ENCODE measurements at regions not wholly inside any gene's neighbourhood (a gene's known extent, or its start where the extent isn't known, plus 50 kb on each side); places are given as distances from the start of the nearest gene placed in this dataset.
"Not testable (repeated sequence)": the region's sequence is repeated elsewhere in the genome, so short reads cannot be mapped to it uniquely, and the experiment has no call there.

GRCh38 chr2:16728351-16729136 is 62.9 kb upstream of the CYRIA start:
- Histone ChIP-seq H3K36me3 (ENCODE audit: control insufficient read depth in 2 of 2, insufficient read depth in 2 of 2, low read length in 1 of 2) (no peaks in the 10 kb centered on the region), H3K9ac (ENCODE audit: control insufficient read depth, insufficient read depth, low read length) (no peak overlapping the region), H3K9me3 (replicated peaks; ENCODE audit: control insufficient read depth, insufficient read depth, low read length) (no peaks in the 10 kb centered on the region), H3K27me3 (replicated peaks in 1 of 2; ENCODE audit: control insufficient read depth in 2 of 2, insufficient read depth in 2 of 2, low read length in 1 of 2) (no peaks in the 10 kb centered on the region; a peak in 1 of 4 replicates), H3K79me2 (ENCODE audit: control insufficient read depth, insufficient read depth, low read length) (no peaks in the 10 kb centered on the region), H3K4me1 (ENCODE audit: control insufficient read depth, insufficient read depth, low read length) (peaks cover 7% of the 10 kb centered on the region), H4K20me1 (ENCODE audit: control insufficient read depth, insufficient read depth) (no peaks in the 10 kb centered on the region), H3K27ac (ENCODE audit: control insufficient read depth, insufficient read depth) (no peak overlapping the region), H3K4me3 (no peak overlapping the region), H2AFZ (ENCODE audit: control insufficient read depth, low read depth, low read length) (no peak overlapping the region), H3K4me2 (ENCODE audit: control insufficient read depth, insufficient read depth) (peak overlapping the region; percentile 57; the same call in 1 of the 2 replicates)
- FAIRE-seq (no peak), ATAC-seq (peak; percentile 84), DNase-seq (ENCODE audit: low read depth, low spot score) (no peak)
- TF ChIP-seq STAT1 (conservative IDR thresholded peaks at IDR 0.05) (no peak), BHLHE40 (IDR thresholded peaks at IDR 0.05; ENCODE audit: borderline replicate concordance in 1 of 2, low read depth in 2 of 2, low read length in 1 of 2) (peak in 1 of 2 experiments; percentile 22; a peak in 1 of 4 replicates), MEF2A (IDR thresholded peaks at IDR 0.05; ENCODE audit: insufficient read depth, low read depth, low read length) (peak; percentile 67; the same call in 1 of the 2 replicates), JUNB (IDR thresholded peaks at IDR 0.05) (peak; percentile 67), YBX1 (IDR thresholded peaks at IDR 0.05) (no peak), NFIC (IDR thresholded peaks at IDR 0.05; ENCODE audit: low read depth, low read length) (peak; percentile 37; the same call in 1 of the 2 replicates), GABPA (IDR thresholded peaks at IDR 0.05; ENCODE audit: low read depth) (0 out of 2 replicates have a peak, but pooled peaks have one; percentile 3), NFYB (IDR thresholded peaks at IDR 0.05; ENCODE audit: insufficient read depth, low read depth, low read length) (no peak), BACH1 (IDR thresholded peaks at IDR 0.05; ENCODE audit: borderline replicate concordance) (no peak), RUNX3 (IDR thresholded peaks at IDR 0.05; ENCODE audit: low read length) (0 out of 2 replicates have a peak, but pooled peaks have one; percentile 6), RB1 (IDR thresholded peaks at IDR 0.05; ENCODE audit: borderline replicate concordance) (no peak)
- SMC1A ChIA-PET (ENCODE audit: uncharacterized antibody, unreplicated experiment) = interaction anchor here (1.0 kb wide), 2 partner anchors 14 to 74 kb away, joined by 3 read pairs; no protein-coding TSS in a partner anchor
- POLR2A ChIA-PET = interaction anchor here (1.1 kb wide), 1 partner anchor 77 kb away, joined by 3 read pairs; no protein-coding TSS in a partner anchor
- no TSS peak for BruUV-seq (replicated peaks)
- intact Hi-C loops (cut with micrococcal nuclease; ENCODE audit: unreplicated experiment) = no loop called here
- in situ Hi-C loops (cut with MboI) = no loop called here
- WGBS (ENCODE audit: insufficient coverage, insufficient replicate concordance, low lambda C conversion rate, missing lambda C conversion rate) = 2% methylated on average over 4 of the region's 4 CpGs
- CTCF ChIA-PET = interaction anchor here (1.1 to 1.7 kb wide), 3 partner anchors 50 to 75 kb away, joined by 3 read pairs; no protein-coding TSS in a partner anchor
- RAD21 ChIA-PET (ENCODE audit: unreplicated experiment) = interaction anchor here (0.8 to 1.7 kb wide), 3 partner anchors 65 to 115 kb away, joined by 3 to 5 read pairs (median 3); no protein-coding TSS in a partner anchor

- intact Hi-C loops (cut with micrococcal nuclease; ENCODE audit: unreplicated experiment); H3K9ac ChIP-seq (ENCODE audit: control insufficient read depth, insufficient read depth, low read length); H3K27ac ChIP-seq (ENCODE audit: control insufficient read depth, insufficient read depth); FAIRE-seq; H2AFZ ChIP-seq (ENCODE audit: control insufficient read depth, low read depth, low read length); ATAC-seq; H3K9me3 ChIP-seq (replicated peaks; ENCODE audit: control insufficient read depth, insufficient read depth, low read length); H3K79me2 ChIP-seq (ENCODE audit: control insufficient read depth, insufficient read depth, low read length); H3K4me3 ChIP-seq; BruUV-seq (replicated peaks); DNase-seq (ENCODE audit: low read depth, low spot score); H3K4me2 ChIP-seq (ENCODE audit: control insufficient read depth, insufficient read depth); H3K4me1 ChIP-seq (ENCODE audit: control insufficient read depth, insufficient read depth, low read length); H4K20me1 ChIP-seq (ENCODE audit: control insufficient read depth, insufficient read depth); H3K36me3 ChIP-seq (ENCODE audit: control insufficient read depth in 2 of 2, insufficient read depth in 2 of 2, low read length in 1 of 2); H3K27me3 ChIP-seq (replicated peaks in 1 of 2; ENCODE audit: control insufficient read depth in 2 of 2, insufficient read depth in 2 of 2, low read length in 1 of 2); in situ Hi-C loops (cut with MboI): not testable (repeated sequence)
- ChIA-PET CTCF (interaction anchor here (0.7 to 2.8 kb wide), 3 partner anchors 29 to 173 kb away, joined by 3 to 8 read pairs (median 5); no protein-coding TSS in a partner anchor), RAD21 (ENCODE audit: unreplicated experiment) (interaction anchor here (1.0 to 1.8 kb wide), 4 partner anchors 10 to 114 kb away, joined by 3 to 8 read pairs (median 4); no protein-coding TSS in a partner anchor), POLR2A (interaction anchor here (1.1 kb wide), 1 partner anchor 76 kb away, joined by 3 read pairs; no protein-coding TSS in a partner anchor), SMC1A (ENCODE audit: uncharacterized antibody, unreplicated experiment) (interaction anchor here (1.0 to 1.7 kb wide), 2 partner anchors 110 to 115 kb away, joined by 5 to 8 read pairs; no protein-coding TSS in a partner anchor)
- 50% methylated on average over 2 of the region's 2 CpGs for WGBS (ENCODE audit: insufficient coverage, insufficient replicate concordance, low lambda C conversion rate, missing lambda C conversion rate)
These were observed 62.2 kb upstream of the CYRIA start for GRCh38 chr2:16727849-16728248.
